Stomach (tissue), 8 donors: ENCODE measurements at regions not wholly inside any gene's neighbourhood (a gene's known extent, or its start where the extent isn't known, plus 50 kb on each side); places are given as distances from the start of the nearest gene placed in this dataset.

Experiments used
- DNase-seq, 2 donors: peaks; one replicate each; pipeline versions ENCODE4 v3.0.0 to v3.0.0-alpha.2; 2013 to 2019
- H3K27ac ChIP-seq, 5 donors: fragments of 200-600 bp in 4 of 5; sonication (generic) in 4 of 5; one replicate each; pipeline ENCODE4 v1.5.1; 2013 to 2019; ENCODE audit warnings: mild to moderate bottlenecking in 1 of 5, moderate library complexity in 1 of 5
- H3K27me3 ChIP-seq, 3 donors: fragments of 200-600 bp; sonication (generic); one replicate each; pipeline ENCODE4 v1.5.1; 2017 to 2019; ENCODE audit warnings: mixed run types in 1 of 3
- H3K36me3 ChIP-seq, 4 donors: fragments of 200-600 bp; sonication (generic); 1 replicate in 3 of 4; 2 replicates in 1 of 4; pipeline ENCODE4 v1.5.1; 2016 to 2019
- H3K4me1 ChIP-seq, 4 donors: fragments of 200-600 bp; sonication (generic); one replicate each; pipeline ENCODE4 v1.5.1; 2016 to 2019
- H3K4me3 ChIP-seq, 4 donors: fragments of 200-600 bp; sonication (generic) in 3 of 4; one replicate each; pipeline ENCODE4 v1.5.1; 2016 to 2019; ENCODE audit warnings: mild to moderate bottlenecking in 1 of 4
- H3K9me3 ChIP-seq, 4 donors: fragments of 200-600 bp; sonication (generic); one replicate each; pipeline ENCODE4 v1.5.1; 2016 to 2019
- CTCF ChIP-seq, 7 experiments: fragments of 450-650 bp in 4 of 7; fragments of 200-600 bp in 3 of 7; sonication (generic) in 3 of 7; IDR thresholded peaks; one replicate each; pipeline ENCODE4 v1.5.1; 2016 to 2019; ENCODE audit warnings: antibody characterized with exemption in 7 of 7, control low read depth in 2 of 7, mild to moderate bottlenecking in 1 of 7
- EP300 ChIP-seq: sonication (generic); formaldehyde crosslinking; IDR thresholded peaks from one replicate; pipeline ENCODE4 v1.6.1; 2017; ENCODE audit warnings: antibody characterized with exemption
- POLR2A ChIP-seq, 4 donors: fragments of 450-650 bp; IDR thresholded peaks; one replicate each; pipeline ENCODE4 v1.6.1; 2016; ENCODE audit warnings: antibody characterized with exemption in 4 of 4, control low read depth in 2 of 4, mild to moderate bottlenecking in 1 of 4, moderate library complexity in 1 of 4
- POLR2AphosphoS5 ChIP-seq, 3 donors: sonication (generic); formaldehyde crosslinking; IDR thresholded peaks; one replicate each; pipeline ENCODE4 v1.6.1; 2016; ENCODE audit warnings: antibody characterized with exemption in 3 of 3
- WGBS, 5 donors: extraction: QIAGEN DNeasy Blood & Tissue Kit in 3 of 5; methylation state at CpG; one replicate each; pipeline versions ENCODE4 v1.1.5 to v1.1.7; 2013 to 2018; 5-methylcytosine and 5-hydroxymethylcytosine counted together
- intact Hi-C: fragments of 100-400 bp; cut with DNase I; formaldehyde crosslinking; loops from one replicate; pipeline ENCODE4 v1.15.1; 2023; ENCODE audit warnings: low total_unique reads
- small RNA-seq, 4 donors: library from RNA; depleted of rRNA; stranded (forward); fragments of <200 nt; gene quantifications; one replicate each; pipeline ENCODE3, GENCODE V24; 2016
- donor health status: healthy with polysubstance abuse.
- donor health status: Bipolar disorder and iron deficiency.
- donor health status: healthy.

- intact Hi-C loops, result no loop called here
- H3K27me3 ChIP-seq, result no peaks in the 10 kb centered on the region
- H3K36me3 ChIP-seq, result no peaks in the 10 kb centered on the region
- H3K4me3 ChIP-seq, result no peak overlapping the region
- WGBS, 5 donors, result 50 to 67% (median 58%) methylated on average over 6 of the region's 6 CpGs
- no peak for TF ChIP-seq CTCF (IDR thresholded peaks at IDR 0.05)
- TF ChIP-seq EP300, result no peak
- TF ChIP-seq POLR2A (IDR thresholded peaks at IDR 0.05), result no peak
- TF ChIP-seq POLR2AphosphoS5 (IDR thresholded peaks at IDR 0.05), result no peak
- DNase-seq, result no peak
- H3K4me1 ChIP-seq, result no peaks in the 10 kb centered on the region
- no peak overlapping the region for H3K27ac ChIP-seq
- no peaks in the 10 kb centered on the region for H3K9me3 ChIP-seq
Observed at GRCh38 chr9:101791533-101791932, 53.1 kb upstream of the GRIN3A start.

Small RNA genes in the stretch of these regions (small RNA-seq; reads per million reads assigned to genes)
- gene RNU6-329P, result 0 reads per million in 4 donors
